Muscle of arm (tissue), 1 donor: ENCODE measurements at regions not wholly inside any gene's neighbourhood (a gene's known extent, or its start where the extent isn't known, plus 50 kb on each side); places are given as distances from the start of the nearest gene placed in this dataset.
"Not testable (repeated sequence)": the region's sequence is repeated elsewhere in the genome, so short reads cannot be mapped to it uniquely, and the experiment has no call there.

ENCODE experiments used
- DNase-seq: peaks from one replicate; pipeline ENCODE4 v3.0.0-alpha.2; 2013

DNA sequence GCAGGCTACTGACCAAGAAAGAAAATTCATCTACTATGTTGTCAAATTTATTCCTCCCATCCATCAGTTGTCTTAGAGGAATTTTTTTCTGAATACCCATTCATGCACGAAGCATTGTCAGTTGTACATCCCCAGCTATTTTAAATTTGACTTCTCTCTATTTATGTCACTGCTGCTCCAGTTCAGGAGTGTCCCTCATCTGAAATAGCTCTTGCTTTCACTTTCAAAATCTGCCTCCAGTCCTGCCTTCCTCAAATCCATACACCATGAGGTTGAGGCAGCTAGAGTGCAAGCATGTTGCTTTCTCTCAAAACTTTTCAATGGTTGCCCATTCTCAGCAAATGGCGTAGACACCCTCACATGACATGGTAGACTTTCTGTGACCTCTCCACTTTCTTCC, 335.4 kb upstream of the CDH2 start:
- DNase-seq = no peak

GRCh38 chr18:28511413-28511821, 334.5 kb upstream of the CDH2 start:
- DNase-seq = no peak

DNA sequence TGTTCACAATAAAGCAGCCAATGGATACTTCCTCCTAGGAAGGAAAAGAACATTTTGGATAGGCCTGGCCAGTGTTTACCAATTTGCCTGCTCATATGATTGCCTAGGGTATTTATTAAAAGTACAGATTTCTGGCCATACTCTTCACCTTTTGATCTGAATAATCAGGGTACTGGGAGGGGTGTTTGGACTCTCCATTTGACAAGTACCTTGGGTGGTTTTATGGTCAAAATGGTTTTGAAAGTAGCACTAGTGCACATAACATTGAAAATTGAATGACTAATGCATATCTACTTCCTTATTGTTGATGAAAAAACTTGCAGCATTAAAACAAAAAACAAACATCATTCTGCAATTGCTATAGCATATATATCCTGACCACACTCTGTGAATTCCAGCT, 333.3 kb upstream of the CDH2 start:
- no peak for DNase-seq

DNA sequence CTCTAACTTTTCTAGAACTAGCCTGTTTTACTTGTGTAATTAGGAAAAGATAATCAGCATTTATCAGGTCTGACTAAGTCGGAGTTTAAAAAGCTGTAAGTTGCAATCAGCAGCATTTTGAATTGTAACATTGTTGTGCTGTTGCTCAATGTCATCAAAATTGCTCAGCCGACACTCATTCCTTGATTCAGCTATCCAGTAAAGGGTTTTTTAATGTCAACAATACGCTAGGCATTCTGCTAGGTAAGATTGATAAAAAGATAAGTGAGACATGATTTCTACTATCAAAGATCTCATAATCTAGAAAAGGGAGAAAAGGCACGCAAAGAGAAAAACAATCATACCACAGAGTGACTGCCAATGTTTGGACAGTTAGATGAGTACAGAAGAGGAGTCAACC, 327.1 kb upstream of the CDH2 start:
- no peak for DNase-seq

DNA sequence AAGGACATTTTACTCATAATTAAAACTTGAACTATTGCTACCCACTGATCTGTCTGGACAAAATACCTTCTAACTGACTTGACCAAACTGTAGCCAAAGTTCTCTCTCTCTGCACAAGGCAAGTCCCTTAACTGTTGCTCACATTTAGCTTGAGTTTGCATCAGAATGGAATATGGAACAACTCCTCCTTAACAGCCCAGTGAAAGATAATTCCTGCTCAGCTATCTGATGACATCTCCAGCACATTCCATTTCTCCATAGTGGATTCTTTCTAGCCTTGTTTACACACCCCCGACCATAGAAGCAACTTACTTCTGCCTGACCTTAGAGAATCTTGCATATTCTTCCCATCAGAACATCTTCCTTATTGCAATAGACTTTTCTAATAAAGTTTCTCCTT, 317.2 kb upstream of the CDH2 start:
- no peak for DNase-seq

DNA sequence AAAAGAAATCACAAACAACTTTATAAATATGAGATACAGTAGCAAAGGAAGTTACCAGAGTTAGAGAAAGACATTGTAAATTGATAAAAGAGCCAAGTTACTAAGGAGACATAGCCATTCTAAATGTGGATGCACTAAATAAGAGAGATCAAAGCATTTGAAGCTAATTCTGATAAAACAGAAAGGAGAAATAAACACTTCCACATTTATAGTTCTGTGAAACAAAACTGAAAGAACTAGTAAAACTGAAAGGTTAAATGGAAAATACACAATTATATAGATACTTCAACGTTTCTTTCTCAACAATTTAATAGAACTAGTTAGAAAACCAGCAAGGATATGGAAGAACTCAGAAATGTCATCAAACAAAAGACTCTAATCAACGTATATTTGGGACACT, 309.0 kb upstream of the CDH2 start:
- no peak for DNase-seq

DNA sequence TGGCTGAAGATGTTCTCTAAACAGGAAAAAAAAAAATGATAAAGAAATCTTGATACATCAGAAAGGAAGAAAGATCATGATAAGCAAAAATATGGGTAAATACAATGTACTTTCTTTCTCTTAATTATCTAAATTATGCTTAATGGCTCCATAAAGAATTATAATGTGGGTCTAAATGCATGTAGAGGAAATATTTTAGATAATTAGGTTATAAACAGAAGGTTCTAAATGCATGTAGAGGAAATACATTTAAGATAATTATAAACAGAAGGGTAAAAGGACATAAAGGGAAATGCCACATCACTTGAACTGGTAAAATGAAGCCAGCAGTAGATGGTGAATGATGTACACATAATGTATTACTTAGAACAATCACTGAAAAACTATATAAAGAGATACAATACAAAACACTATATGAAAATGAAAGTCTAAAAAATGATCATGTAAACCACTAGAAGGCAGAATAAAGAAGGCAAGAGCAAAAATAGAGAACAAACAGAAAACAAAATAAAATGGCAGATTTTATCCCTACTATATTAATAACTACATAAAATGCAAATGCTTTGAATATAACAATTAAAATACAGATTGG, 308.4 kb upstream of the CDH2 start:
- no peak for DNase-seq

- DNase-seq = no peak
Observed at GRCh38 chr18:28478531-28478930, 301.6 kb upstream of the CDH2 start.

DNA sequence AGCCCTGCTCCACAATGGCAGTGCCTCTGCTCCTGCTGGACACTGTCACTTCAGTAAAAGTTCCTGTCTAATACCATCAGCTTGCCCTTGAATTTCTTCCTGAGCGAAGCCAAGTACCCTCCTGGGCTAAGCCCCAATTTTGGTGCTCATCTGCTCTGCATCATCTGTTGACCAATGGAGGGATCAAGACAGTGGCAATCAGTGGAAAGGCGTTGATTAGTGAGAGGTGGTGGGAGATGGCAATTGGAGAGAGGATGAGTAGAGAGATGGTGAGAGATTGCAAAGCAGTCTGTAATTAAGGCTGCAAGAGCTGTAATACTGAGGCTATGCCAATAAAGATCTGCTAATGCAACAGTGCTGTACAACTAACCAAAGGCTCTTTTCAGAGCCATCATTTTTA, 299.4 kb upstream of the CDH2 start:
- DNase-seq = no peak

GRCh38 chr18:28469946-28470345, 293.0 kb upstream of the CDH2 start:
- no peak for DNase-seq

DNA sequence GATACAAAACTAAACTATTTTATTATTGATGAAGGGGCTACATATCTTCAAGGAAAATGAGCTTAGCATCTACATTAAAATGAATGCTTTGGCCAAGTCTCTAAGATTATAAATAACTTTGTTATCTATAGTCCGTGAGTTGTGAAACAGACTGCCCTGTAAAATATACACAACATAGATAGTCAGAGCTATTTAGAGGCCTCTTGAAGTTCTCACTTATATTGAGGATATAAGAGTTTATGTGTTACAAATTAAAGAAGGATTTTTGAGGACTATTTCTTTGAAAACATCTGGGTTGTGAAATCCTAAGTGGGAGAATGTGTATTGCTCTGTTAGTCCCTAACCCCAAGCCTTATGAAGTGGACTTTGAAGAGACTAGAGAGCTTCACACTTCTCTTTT, 292.0 kb upstream of the CDH2 start:
- no peak for DNase-seq

- peak; percentile 3 for DNase-seq
Observed at GRCh38 chr18:28466204-28466603, 289.3 kb upstream of the CDH2 start.

GRCh38 chr18:28459587-28459986, 282.7 kb upstream of the CDH2 start:
- DNase-seq = no peak

- no peak for DNase-seq
Observed at GRCh38 chr18:28458751-28459150, 281.8 kb upstream of the CDH2 start.

- no peak for DNase-seq
Observed at GRCh38 chr18:28457784-28458183, 280.9 kb upstream of the CDH2 start.

DNA sequence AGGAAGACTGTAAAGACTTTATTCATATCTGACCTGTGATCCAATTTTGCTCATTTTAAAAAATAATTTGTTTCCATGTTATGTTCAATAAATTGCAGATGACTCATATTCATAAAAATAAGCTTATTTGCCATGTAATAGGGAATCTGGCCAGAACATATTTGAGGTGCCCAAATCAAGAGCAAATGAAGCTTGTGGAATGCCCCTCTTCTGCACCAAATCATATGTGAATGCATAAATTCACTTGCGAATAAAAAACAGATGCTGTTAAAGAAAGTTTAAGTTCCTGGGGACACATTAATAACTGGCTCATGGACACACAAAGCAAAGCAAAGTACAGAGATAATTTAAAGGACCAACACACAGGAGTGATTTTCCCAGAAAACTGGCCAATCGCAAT, 279.0 kb upstream of the CDH2 start:
- peak; percentile 7 for DNase-seq

DNA sequence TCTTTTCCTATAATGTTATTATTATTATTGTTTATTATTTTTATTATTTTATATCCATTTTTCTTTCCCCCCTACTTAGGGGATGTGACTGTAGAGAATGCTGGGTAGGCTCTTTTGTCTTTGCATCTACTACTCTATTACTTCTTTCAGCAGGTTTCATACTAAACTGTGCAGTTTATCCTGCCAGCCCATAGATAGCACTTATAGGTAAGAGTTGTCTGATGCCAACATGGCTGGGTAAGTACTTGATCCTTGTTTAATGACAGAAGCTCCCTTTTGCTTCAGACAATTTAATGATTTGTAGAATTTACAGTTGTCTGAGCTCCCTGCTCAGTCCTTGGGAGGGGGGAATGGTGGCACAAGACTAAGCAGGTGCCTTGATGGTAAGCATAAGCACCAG, 262.9 kb upstream of the CDH2 start:
- DNase-seq = no peak

DNA sequence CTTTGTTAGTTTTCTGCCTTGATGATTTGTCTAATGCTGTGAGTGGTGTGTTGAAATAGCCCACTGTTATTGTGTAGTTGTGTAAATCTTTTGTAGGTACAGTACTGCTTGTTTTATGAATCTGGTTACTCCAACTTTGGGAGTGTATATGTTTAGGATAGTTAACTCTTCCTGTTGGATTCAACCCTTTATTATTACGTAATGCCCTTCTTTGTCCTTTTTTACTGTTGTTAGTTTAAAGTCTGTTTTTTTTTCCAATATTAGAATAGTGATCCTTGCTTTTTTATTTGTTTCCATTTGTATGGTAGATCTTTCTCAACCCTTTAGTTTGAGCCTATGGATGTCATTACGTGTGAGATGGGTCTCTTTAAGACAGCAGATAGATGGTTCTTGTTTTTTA, 261.5 kb upstream of the CDH2 start:
- DNase-seq = no peak

DNA sequence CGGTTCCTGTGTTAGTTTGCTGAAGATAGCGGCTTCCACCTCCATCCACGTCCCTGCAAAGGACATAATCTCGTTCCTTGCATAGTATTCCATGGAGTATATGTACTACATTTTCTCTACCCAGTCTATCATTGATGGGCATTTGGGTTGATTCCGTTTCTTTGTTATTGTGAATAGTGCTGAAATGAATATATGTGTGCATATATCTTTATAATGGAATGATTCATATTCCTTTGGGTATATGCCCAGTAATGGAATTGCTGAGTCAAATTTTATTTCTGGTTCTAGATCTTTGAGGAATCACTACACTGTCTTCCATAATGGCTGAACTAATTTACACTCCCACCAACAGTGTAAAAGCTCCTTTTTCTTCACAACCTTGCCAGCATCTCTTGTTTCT, 255.4 kb upstream of the CDH2 start:
- DNase-seq = no peak

GRCh38 chr18:28425886-28426285, 249.0 kb upstream of the CDH2 start:
- DNase-seq = no peak

- DNase-seq = no peak
Observed at GRCh38 chr18:28422577-28422976, 245.6 kb upstream of the CDH2 start.

DNA sequence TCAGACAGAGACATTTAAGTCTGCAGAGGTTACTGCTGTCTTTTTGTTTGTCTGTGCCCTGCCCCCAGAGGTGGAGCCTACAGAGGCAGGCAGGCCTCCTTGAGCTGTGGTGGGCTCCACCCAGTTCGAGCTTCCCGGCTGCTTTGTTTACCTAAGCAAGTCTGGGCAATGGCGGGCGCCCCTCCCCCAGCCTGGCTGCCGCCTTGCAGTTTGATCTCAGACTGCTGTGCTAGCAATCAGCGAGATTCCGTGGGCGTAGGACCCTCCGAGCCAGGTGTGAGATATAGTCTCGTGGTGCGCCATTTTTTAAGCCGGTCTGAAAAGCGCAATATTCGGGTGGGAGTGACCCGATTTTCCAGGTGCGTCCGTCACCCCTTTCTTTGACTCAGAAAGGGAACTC, 245.0 kb upstream of the CDH2 start:
- not testable (repeated sequence) for DNase-seq

- DNase-seq = no peak
Observed at GRCh38 chr18:28412521-28412920, 235.6 kb upstream of the CDH2 start.

DNA sequence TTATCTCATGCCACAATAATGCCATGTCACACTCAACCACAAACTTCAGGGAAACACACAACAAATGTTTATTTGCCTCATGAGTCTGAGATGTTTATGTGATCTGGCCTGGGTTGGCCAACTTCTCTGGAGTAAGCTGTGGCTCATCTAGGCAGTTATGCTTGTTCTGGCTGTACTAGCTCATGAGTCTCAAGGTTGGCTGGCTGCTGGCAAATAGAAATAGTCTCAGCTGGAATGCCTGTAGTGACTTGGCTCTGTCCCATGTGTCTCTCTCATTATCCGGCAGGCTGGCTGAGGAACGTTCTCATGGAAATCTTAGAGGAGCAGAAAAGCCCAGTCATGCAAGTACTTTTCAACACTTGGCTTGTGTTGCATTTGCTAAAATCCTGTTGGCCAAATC, 234.9 kb upstream of the CDH2 start:
- DNase-seq = no peak

GRCh38 chr18:28409811-28410210, 232.9 kb upstream of the CDH2 start:
- no peak for DNase-seq
